ENCODE measurements at regions not wholly inside any gene's neighbourhood (a gene's known extent, or its start where the extent isn't known, plus 50 kb on each side); places are given as distances from the start of the nearest gene placed in this dataset.

DNA sequence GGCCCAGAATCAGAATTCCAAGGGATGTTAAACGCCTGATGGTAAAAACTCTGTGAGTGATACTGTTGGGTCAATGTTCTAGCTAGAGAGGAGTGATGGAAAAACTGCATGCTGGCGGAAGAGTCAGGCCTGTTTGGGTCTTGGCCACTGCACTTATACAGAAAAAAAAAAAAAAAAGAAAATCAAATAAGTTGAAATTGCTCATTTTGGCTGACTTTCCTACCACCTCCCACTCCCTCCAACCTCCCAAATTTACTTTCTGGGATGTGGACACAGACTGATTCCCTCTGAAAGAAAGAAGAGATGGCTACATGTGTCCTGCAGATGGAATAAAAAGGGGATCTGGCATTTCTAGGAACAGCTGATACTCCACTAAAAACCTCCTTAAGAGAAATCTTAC, 234.1 kb upstream of the GIMD1 start:
- Histone ChIP-seq H3K4me1 (no peaks in the 10 kb centered on the region), H3K27me3 (no peaks in the 10 kb centered on the region), H3K9me3 (no peaks in the 10 kb centered on the region), H3K27ac (no peak overlapping the region), H3K36me3 (no peaks in the 10 kb centered on the region), H3K4me3 (no peak overlapping the region)
- no peak for DNase-seq
- intact Hi-C loops (cut with DNase I): no loop called here
- TF ChIP-seq EP300 (IDR thresholded peaks at IDR 0.05) (no peak), POLR2AphosphoS5 (IDR thresholded peaks at IDR 0.05) (no peak), POLR2A (IDR thresholded peaks at IDR 0.05) (no peak)
- TF ChIP-seq, protein P1, sequence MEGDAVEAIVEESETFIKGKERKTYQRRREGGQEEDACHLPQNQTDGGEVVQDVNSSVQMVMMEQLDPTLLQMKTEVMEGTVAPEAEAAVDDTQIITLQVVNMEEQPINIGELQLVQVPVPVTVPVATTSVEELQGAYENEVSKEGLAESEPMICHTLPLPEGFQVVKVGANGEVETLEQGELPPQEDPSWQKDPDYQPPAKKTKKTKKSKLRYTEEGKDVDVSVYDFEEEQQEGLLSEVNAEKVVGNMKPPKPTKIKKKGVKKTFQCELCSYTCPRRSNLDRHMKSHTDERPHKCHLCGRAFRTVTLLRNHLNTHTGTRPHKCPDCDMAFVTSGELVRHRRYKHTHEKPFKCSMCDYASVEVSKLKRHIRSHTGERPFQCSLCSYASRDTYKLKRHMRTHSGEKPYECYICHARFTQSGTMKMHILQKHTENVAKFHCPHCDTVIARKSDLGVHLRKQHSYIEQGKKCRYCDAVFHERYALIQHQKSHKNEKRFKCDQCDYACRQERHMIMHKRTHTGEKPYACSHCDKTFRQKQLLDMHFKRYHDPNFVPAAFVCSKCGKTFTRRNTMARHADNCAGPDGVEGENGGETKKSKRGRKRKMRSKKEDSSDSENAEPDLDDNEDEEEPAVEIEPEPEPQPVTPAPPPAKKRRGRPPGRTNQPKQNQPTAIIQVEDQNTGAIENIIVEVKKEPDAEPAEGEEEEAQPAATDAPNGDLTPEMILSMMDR (IDR thresholded peaks at IDR 0.05): no peak
- 86 to 89% methylated on average over 2 of the region's 2 CpGs for WGBS, 2 donors

DNA sequence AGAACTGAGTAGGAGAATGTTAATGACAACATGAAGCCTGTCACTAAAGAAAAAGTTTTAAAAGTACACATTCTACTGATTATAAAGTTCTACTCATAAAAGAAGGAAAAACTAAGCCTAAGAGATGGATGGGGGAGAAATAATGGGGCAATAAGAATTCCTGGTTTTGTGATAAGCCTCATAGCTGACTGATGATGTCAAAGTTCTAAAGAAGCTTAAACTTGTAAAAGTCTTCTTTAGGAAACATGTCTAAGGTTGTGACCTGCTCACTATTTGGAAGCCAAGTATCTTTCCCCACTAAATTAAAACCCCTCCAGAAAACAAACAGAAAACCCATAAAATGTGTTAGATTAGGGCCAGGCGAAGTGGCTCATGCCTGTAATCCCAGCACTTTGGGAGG, 232.9 kb upstream of the GIMD1 start:
- no peak overlapping the region for H3K4me3 ChIP-seq
- no peaks in the 10 kb centered on the region for H3K36me3 ChIP-seq
- intact Hi-C loops (cut with DNase I): no loop called here
- no peak overlapping the region for H3K27ac ChIP-seq
- no peaks in the 10 kb centered on the region for H3K9me3 ChIP-seq
- DNase-seq: no peak
- no peak for TF ChIP-seq POLR2A (IDR thresholded peaks at IDR 0.05)
- no peak for TF ChIP-seq EP300 (IDR thresholded peaks at IDR 0.05)
- TF ChIP-seq, protein P1 (IDR thresholded peaks at IDR 0.05): no peak
- TF ChIP-seq POLR2AphosphoS5 (IDR thresholded peaks at IDR 0.05): no peak
- no peaks in the 10 kb centered on the region for H3K27me3 ChIP-seq
- WGBS, 2 donors: 65 to 75% methylated on average over 1 of the region's 1 CpG
- H3K4me1 ChIP-seq: no peaks in the 10 kb centered on the region

DNA sequence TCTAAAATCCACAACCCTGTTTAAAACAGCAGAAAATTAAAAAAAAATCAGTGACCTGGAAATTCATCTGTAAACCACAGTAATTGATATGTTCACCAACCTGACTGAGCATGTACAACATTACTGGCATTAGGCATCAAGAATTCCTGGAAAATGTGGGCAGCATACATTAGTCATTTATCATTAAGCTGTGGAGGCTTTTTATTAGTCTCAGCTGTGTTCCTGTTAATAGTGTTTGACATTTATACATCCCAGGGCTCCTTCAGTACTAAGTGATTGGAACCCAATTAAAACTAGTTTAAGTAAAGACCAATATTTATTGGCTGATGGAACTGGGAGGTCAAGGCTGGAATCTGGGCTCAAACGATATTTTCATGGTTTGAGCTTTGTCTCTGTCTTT, 227.3 kb upstream of the GIMD1 start:
- intact Hi-C loops (cut with DNase I): no loop called here
- no peaks in the 10 kb centered on the region for H3K27me3 ChIP-seq
- WGBS, 2 donors: 58 to 71% methylated on average over 1 of the region's 1 CpG
- no peaks in the 10 kb centered on the region for H3K9me3 ChIP-seq
- no peaks in the 10 kb centered on the region for H3K36me3 ChIP-seq
- TF ChIP-seq POLR2A (IDR thresholded peaks at IDR 0.05) (no peak), POLR2AphosphoS5 (IDR thresholded peaks at IDR 0.05) (peak in 1 of 4 donors; percentile 21)
- H3K4me1 ChIP-seq: no peaks in the 10 kb centered on the region
- no peak for DNase-seq
- no peak overlapping the region for H3K27ac ChIP-seq
- no peak overlapping the region for H3K4me3 ChIP-seq

DNA sequence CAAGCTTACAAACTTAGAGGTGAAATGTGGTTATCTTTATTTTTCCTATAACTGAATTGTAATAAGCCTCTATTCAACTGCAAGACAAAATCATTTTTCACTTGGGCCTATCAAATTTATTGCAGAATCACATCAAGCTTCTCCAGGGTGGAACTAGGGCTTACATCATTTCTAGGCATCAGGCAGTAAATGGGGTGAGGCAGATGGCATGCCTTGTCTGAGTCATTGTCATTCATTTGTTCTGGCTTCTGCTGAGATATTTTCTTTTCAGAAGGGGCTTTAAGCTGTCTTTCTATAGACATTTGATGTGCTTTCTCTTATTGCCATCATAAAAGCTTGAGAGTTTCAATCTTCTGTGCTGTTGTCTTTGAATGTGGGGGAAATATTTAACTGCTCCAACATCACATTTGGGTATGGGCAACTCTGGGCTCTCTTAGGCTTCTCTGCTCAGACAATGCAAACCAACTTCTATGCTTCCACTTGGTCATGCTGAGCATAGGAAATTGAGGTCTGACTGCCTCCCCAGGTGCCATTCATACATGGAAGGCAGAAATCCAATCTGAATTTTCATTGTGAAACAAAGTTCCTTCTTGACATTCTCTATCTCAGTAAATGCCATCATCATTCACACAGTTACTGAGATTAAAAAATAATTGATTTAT, 225.8 kb upstream of the GIMD1 start:
- Histone ChIP-seq H3K36me3 (no peaks in the 10 kb centered on the region), H3K27ac (no peak overlapping the region), H3K27me3 (no peaks in the 10 kb centered on the region), H3K4me1 (peaks cover 0 to 9% (median 4%) of the 10 kb centered on the region in 4 donors), H3K4me3 (no peak overlapping the region), H3K9me3 (no peaks in the 10 kb centered on the region)
- intact Hi-C loops (cut with DNase I): no loop called here
- TF ChIP-seq POLR2A (IDR thresholded peaks at IDR 0.05): no peak
- TF ChIP-seq POLR2AphosphoS5 (IDR thresholded peaks at IDR 0.05): no peak
- no peak for TF ChIP-seq EP300 (IDR thresholded peaks at IDR 0.05)
- TF ChIP-seq, protein P1 (IDR thresholded peaks at IDR 0.05): no peak
- no peak for DNase-seq

DNA sequence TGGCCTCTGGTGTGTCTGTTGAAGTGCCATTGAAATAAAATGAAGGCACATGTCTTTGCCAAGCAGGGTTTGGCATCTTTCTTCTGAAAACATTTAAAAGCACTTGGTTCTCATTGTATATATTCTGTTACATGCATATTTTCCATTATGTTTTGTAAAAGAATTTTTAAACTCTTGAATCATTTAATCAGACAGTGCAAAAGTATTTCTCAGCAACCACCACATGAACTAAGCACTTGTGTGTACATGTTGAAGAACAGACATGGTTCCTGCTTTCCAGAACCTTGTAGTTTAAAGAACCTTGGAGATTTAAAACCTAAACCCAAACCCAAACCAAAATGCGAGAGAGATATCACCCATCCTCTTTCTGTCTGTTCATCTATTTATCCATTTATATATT, 220.3 kb upstream of the GIMD1 start:
- Histone ChIP-seq H3K36me3 (no peaks in the 10 kb centered on the region), H3K4me3 (no peak overlapping the region), H3K27me3 (no peaks in the 10 kb centered on the region), H3K4me1 (peaks cover 0 to 41% (median 26%) of the 10 kb centered on the region in 4 donors), H3K9me3 (no peaks in the 10 kb centered on the region), H3K27ac (no peak overlapping the region)
- DNase-seq: no peak
- 89 to 97% methylated on average over 1 of the region's 1 CpG for WGBS, 2 donors
- TF ChIP-seq EP300 (IDR thresholded peaks at IDR 0.05) (no peak), POLR2AphosphoS5 (IDR thresholded peaks at IDR 0.05) (no peak), POLR2A (IDR thresholded peaks at IDR 0.05) (no peak)
- TF ChIP-seq, protein P1 (IDR thresholded peaks at IDR 0.05): no peak
- intact Hi-C loops (cut with DNase I): no loop called here

All from sigmoid colon (tissue), 6 donors.